MV-4-11 (cell line): ENCODE measurements at regions not wholly inside any gene's neighbourhood (a gene's known extent, or its start where the extent isn't known, plus 50 kb on each side); places are given as distances from the start of the nearest gene placed in this dataset.

Experiments
- DNase-seq: peaks from one replicate; lab custom pipeline; 2025; lab: John Stamatoyannopoulos, UW

- no peak for DNase-seq
Observed at GRCh38 chr17:77905766-77906165, 52.7 kb upstream of the TNRC6C start.

DNA sequence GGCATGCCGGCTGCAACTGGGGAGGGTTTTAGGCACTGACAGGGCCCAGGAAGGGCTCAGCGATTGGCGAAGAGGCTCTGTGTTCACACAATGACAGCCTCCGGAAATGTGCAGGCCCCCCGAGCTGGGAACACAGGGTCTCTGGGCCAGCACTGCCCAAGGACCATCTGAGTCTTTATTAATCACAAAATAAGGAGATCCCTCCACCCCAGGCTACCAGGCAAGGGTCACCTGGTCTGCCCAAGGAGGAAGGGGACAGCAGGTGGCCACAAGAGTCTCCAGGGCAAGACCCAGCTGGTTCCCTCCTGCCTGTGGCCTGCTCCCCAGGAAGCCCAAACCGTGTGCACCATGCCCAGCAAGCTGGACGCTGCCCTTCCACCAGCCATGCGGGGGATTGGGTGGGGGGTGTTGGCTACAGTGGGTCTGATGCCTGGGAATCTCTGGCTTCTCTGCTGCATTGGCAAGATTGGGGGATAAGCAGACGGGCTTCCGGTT is 52.1 kb upstream of the TNRC6C start:
- DNase-seq, result no peak

DNA sequence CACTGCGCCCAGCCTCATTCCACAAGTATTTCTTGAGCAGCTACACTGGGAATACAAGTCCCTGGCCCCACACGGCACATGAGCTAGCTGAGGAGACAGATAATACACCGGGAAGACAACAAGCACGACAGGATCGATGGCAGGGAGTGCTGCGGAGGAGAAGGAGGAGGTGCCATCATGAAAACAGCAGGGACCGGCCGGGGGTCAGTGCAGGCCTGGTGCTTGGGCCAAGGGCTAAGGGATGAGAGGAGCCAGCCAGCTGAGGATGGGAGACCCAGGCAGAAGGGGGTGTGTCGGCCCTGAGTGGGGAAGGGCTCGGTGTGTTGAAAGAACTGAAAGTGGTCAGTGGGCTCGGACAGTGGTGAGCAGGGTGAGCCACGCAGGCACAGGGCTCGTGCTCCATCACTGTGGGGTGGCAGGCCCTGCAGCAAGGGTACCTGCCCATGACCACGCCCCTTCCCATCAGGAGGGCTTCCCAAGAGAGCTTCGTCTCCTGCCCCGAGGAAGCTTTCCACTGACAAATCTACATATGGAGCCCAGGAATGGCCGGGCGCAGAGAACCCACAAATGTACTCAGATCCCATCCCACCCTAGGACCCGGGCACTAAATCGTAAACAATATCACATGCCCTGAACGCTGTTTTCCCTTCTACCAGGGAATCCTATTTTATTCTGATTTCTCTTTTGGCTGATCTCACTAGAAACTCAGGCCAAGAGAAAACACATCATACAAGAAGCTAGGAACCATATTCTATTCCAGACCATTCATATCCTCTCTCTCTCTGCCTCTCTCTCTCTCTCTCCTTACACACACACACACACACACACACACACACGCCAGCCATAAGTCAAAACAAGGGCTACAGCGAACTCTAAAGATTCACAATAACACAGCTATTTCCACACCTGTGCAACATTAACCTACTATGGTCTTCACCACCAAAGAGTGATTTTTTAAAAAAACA is 50.7 kb upstream of the TNRC6C start:
- no peak for DNase-seq

- DNase-seq, result no peak
Observed at GRCh38 chr17:77908501-77908900, 50.0 kb upstream of the TNRC6C start.
